ENCODE measurements at regions not wholly inside any gene's neighbourhood (a gene's known extent, or its start where the extent isn't known, plus 50 kb on each side); places are given as distances from the start of the nearest gene placed in this dataset.

DNA sequence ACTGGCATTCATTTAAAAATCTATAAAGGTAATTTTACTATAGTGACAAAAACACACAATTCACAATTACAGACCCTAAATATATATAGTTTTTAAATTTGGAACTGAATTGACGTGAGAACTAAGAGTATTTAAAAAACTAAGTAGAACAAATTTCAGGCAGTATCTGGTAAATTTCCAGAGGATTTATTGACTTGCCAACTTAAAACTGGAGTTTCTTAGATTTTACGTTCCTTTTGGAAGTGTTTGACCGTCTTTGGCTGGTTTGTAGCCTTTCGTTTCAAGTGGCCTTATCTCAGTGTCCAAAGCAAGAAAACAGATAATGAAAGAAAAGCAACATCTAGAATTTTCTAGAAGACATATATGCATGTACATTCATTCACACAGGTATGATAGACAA, 234.4 kb upstream of the VLDLR start:
- no peak for TF ChIP-seq POLR2A (IDR thresholded peaks at IDR 0.05; ENCODE audit: low read length)
- TF ChIP-seq GATA1 (IDR thresholded peaks at IDR 0.05; ENCODE audit: low read depth, low read length), result no peak
